Testis (tissue), 2 donors: ENCODE measurements at regions not wholly inside any gene's neighbourhood (a gene's known extent, or its start where the extent isn't known, plus 50 kb on each side); places are given as distances from the start of the nearest gene placed in this dataset.
"Not testable (repeated sequence)": the region's sequence is repeated elsewhere in the genome, so short reads cannot be mapped to it uniquely, and the experiment has no call there.

Source experiments
- POLR2A ChIP-seq: fragments of 450-650 bp; IDR thresholded peaks from one replicate; pipeline ENCODE4 v1.6.1; 2017; ENCODE audit warnings: antibody characterized with exemption, mild to moderate bottlenecking, moderate library complexity
- TF ChIP-seq, protein P1 (sequence below), 3 experiments: fragments of 450-650 bp in 2 of 3; fragments of 200-600 bp in 1 of 3; sonication (generic) in 1 of 3; IDR thresholded peaks; one replicate each; pipeline ENCODE4 v1.5.1; 2016 to 2019; ENCODE audit warnings: antibody characterized with exemption in 3 of 3, mild to moderate bottlenecking in 2 of 3, moderate library complexity in 1 of 3

DNA sequence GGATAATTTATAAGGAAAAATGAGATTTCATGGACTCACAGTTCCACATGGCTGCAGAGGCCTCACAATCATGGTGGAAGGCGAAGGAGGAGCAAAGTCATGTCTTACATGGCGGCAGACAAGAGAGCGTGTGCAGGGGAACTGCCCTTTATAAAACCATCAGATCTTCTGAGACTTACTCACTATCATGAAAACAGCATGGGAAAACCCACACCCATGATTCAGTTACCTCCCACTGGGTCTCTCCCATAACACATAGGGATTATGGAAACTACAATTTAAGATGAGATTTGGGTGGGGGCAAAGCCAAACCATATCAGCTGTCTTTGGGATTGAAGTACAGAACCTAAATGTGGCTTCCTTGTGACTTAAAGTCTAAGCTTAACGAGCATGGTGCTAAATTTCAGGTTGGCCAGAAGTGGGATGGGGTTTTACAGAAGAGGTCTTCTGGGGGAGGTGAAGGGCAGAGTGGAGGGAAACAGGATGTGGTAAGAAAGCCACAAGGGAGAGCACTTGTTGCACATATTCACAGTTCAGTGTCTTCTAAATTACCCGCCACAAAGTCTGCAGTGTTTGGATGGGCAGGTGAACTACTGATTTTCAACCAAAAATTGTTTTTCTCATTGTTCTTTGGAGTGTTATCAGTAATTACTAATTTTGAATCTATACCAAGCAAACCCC lies 49.7 kb upstream of the ARL17B start:
- TF ChIP-seq, protein P1, sequence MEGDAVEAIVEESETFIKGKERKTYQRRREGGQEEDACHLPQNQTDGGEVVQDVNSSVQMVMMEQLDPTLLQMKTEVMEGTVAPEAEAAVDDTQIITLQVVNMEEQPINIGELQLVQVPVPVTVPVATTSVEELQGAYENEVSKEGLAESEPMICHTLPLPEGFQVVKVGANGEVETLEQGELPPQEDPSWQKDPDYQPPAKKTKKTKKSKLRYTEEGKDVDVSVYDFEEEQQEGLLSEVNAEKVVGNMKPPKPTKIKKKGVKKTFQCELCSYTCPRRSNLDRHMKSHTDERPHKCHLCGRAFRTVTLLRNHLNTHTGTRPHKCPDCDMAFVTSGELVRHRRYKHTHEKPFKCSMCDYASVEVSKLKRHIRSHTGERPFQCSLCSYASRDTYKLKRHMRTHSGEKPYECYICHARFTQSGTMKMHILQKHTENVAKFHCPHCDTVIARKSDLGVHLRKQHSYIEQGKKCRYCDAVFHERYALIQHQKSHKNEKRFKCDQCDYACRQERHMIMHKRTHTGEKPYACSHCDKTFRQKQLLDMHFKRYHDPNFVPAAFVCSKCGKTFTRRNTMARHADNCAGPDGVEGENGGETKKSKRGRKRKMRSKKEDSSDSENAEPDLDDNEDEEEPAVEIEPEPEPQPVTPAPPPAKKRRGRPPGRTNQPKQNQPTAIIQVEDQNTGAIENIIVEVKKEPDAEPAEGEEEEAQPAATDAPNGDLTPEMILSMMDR (IDR thresholded peaks at IDR 0.05), result not testable (repeated sequence)
- not testable (repeated sequence) for TF ChIP-seq POLR2A
